Stimulated activated CD4-positive, alpha-beta T cell treated with anti-CD3 and anti-CD28 coated beads, Interleukin-4, amount 100 ng/mL, for 24 hours (primary cell): ENCODE measurements at regions not wholly inside any gene's neighbourhood (a gene's known extent, or its start where the extent isn't known, plus 50 kb on each side); places are given as distances from the start of the nearest gene placed in this dataset.

Experiments
- DNase-seq: peaks from one replicate; pipeline ENCODE4 v3.0.0-alpha.2; 2020

DNA sequence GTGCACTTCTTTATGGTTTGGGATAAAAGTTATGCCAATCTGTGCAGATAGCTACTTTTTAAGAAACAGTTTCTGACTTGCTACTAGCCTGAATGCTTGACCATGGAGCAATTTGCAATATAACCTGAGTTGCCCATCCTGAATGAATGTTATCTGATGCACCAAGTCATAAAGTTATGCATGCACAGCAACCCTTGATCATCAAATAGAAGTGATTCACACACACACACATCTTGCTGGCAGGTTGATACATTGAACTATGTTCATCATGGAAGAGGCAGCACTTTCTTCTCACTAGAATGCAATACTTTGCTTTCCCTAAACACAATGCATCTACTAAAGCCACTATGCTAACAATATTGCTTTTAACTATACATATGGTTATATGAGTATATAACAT lies 311.5 kb downstream of the RFC3 start:
- no peak for DNase-seq

DNA sequence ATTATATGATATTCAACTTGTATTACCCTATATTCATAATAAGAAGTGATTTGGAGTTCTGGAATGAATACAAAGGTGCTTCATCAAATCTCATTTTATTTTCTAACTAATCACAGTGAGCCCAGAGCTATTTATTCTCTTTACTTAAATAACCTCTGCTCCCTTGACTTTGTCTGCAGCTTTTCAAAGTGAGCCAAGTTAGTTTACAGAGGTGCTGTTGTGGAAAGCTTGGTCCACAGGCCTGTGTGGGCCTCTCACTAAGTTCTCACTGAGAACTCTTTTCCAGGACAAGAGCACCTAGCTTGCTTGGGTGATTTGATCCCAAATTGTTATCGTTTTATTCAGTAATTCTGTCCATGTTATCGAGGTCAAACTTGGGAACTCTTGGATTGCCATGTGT lies 319.3 kb downstream of the RFC3 start:
- DNase-seq, result no peak

DNA sequence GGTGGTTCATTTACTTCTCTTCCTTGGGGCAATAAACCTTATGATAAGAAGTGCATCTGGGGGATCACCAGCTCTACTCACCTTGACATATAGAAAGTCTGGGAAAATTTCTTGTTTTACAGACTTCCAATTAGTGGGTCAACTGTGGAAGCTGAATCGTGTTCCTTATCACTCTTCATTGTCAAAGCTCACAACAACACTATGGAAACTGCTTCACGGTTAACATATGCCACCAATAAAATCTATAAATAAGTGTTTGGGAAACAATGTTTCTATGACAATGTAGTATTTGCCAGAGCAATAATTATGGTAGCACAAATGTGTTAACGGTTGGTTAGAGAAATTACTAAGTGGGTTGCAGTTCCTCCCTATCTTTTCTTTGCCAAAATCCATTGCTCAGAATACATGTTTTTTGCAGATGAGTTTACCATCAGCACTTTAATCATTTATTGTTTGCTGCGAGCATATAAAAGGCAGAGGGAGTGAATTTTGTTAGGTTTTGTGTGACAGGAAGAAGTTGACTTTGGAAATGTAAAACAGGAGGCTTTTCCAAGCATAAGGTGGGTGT lies 321.8 kb downstream of the RFC3 start:
- no peak for DNase-seq

DNA sequence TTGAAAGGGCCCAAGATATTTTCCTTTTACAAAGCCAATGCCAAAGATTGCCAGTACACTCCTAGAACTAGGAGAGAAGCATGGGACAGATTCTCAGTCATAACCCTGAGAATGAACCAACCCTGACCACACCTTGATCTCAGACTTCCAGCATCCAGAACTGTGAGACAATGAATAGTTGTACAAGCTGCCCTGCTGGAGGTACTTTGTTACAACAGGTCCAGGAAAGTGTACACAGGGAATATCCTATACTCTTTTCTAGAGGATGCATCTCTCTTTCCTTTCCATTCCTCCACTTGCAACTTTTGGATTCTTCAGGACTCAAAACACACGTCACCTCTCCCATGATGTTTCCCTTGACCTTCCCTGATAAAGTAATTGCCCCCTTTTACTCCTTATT lies 325.7 kb downstream of the RFC3 start:
- no peak for DNase-seq

DNA sequence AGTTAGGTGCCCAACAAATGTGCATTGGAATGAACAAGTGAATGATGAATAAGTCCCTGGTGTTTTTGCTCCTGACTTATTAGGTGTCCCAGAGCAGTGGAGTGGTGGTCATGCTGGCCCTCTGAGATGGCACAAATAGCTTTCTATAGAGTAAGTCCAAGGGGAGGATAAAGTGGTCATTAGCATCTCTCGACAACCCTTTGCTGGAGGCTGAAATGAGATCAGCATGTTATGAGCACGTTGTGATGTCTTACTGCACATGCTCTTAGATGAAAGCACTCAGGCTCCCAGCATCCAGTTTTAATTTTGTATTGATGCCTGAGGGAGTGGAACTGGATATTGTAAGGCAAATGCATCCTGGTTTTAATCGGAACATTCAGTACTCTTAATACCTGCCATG lies 326.2 kb downstream of the RFC3 start:
- no peak for DNase-seq

DNA sequence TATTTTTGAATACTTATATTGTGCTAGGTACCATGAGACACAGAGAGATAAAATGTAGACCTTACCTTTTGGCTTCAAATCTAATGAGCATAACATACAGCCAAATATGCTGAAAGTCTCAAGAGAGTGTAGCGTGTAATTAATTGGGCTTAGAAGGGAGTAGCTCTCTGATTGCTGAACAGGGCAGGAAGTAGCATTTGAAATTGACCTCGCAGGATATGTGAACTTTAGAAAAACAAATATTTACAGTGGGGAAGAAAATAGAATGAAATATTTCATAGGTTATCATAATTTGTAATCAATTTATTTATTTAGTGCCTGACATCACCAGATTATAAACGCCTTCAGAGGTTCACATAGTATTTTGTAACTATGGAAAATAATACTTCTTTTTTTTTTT lies 327.1 kb downstream of the RFC3 start:
- no peak for DNase-seq

DNA sequence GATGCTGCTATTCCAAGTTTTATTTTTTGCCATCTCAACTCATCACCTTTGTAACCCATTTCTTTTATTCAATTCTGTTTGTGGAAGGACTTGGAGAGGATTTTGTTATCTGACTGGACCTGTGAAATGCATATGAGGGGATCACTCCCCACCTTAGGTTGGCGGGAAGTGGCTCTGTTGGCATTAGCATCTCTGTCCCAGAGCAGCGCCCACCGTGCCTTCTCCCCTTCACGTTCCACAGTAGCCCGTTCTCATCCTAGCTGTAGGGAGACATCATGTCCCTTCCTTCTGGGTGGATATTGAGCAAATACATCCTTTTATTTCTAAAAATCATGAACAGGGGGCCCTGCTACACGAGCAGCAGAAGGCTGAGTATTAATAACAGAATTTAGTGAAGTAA lies 330.4 kb downstream of the RFC3 start:
- no peak for DNase-seq

DNA sequence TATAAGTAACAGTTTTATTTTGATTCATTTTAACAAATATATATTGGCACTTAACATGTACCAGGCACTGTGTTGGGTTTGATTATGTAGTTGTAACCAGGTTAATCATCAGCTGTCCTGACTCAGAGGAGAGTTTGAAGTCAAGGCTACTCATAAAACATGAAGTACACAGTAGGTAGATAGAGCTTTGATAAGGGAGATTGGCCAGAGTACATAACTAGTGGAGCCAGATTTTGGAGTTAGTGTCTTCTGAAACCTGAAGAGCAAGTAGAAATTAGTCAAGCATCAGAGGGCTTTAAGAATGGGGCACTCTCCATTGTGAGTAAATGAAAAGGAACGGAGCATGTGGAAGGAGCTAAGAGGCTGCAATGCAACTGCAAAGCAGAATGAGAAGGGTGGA lies 333.9 kb downstream of the RFC3 start:
- no peak for DNase-seq

DNA sequence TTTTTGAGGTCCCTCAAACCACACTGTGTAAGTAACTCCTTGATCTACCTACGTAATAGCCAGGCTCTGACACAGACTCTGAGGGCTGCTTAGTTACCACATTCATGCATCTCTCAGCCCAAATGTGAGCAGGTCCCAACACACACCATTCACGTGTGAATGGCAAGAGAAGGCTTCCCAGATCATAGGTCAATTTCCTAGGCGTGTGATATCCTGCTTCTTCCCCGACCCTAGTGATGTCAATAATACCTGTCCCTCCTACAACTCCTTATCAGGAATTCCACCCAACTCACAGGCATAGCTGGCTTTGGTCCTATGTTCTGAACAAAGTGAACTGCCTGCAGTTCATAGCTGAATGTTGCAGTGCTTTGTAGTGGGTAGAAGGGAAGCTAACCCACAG lies 334.5 kb downstream of the RFC3 start:
- DNase-seq, result no peak

DNA sequence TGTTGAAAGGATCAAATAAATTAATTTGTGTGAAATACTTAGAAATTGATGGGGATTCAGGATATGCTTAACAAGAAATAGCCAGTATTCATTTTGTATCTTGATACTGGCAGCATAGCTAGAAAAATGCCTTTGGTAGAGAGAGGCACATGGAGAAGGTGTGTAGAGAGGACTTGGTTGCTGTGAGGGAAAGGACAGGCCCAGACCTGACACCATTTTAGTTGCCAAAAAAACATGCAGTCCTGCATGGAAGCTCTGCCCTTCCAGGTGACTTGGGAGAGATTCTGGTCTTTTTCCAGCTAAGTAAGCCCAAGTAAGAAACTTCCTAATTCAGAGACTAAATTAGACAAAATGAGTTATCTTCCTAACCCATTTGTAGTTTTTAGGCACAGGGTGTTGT lies 335.0 kb downstream of the RFC3 start:
- DNase-seq, result no peak

DNA sequence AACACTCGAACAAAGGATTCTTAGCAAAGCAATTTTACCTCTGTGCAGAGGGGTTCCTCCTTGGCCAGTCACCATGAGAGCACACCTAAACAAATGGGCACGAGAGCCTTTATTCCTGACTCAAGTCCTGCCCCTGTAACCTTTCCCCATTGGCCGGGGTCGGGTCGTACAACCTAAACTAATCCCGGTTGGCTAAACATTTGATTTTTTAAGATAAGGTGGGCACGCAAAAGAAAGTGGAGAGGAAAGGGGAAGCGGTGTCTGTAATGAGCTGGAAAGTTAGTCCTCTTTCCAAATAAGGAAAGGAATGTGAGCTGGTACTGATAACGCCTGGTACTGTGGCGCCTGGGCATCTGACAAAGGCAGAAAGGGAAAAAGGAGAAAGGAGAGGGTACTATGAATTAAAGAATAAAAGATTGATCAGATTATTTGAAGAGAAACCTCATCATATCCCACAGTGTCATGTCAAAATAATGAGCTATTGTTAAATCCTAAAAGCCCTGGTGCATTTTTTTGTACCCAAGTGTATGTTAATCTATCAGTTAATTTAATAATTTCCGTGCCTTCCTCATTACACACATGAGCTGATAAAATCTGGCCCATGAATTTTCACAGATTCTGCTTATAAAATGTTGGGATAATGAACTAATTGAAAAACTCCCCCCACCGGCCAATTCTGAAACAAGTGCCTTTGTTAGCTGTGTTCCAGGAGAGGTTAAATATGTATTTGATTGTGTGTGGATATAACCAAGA lies 335.7 kb downstream of the RFC3 start:
- no peak for DNase-seq

DNA sequence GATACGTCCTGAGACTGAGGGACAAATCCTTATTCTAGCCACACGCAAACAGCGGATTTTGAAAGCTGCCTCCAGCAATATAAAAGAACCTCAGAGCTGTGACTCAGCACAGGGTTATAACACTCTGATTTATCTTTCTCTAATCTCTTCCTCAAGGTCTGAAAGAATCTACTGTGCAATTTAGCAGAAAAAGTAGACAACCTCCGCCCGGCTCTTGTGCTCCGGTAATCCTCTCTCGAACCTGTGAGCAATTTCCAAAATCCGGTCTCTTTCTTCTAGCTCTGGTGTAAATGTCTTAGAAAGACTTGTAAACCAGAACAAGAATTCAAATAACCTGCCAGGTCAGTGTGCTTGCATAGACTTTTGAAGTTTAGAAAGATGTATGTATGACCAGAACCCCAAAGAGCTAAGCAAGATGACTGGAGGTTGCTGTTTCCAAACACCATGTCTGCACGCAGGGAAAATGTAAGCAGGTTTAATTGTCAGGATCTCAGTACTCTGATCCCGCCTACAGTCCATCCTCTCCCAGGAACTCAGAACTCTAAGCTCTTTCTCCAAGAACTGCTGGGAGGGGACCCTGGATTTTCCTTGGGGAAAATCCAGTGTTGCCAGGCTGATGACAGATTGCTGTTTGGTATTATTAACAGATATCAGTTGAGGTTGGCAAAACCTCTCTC lies 338.1 kb downstream of the RFC3 start:
- DNase-seq, result no peak

DNA sequence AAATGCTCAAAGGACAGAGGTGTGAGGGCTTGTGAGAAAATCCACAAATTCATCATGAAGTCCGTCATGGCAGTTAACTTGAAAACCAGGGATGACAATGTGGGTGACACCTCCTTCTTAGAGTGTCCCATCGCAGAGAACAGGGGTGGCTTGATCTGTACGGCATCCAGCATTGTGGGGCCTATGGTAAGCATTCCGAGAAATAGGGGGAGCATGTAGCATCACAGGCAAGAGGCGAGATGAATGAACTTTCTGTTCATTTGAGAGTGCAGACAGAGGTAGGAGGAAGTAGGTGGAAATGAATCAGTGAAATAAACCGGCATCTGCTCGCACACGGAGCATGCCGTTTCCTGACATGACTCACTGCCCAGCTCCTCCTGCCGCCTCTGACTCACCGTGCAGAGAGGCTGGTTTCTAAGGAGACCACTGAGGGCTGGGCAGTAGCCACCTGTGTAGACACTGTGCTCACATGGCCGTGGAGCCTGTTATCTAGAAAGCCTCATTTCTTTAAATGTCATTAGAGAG lies 339.0 kb downstream of the RFC3 start:
- peak; percentile 9 for DNase-seq

DNA sequence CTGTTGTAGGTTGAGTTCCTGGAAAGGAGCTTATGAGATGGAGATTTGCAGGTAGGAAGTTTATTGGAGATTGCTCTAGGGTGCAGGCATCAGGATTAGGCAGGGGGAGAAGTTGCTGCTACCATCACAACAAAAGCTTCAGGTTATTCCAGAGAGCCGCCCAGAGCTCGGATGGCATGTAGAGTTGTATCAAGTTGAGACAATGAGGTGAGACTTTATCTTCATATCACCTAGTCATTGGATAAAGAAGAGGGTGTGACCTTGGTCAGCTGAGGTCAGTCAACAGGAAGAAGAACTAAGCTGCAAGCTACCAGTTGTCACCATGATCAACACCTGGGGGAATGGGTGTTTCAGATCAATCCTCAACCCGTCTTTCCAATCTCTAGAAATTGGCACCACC lies 342.0 kb downstream of the RFC3 start:
- no peak for DNase-seq

DNA sequence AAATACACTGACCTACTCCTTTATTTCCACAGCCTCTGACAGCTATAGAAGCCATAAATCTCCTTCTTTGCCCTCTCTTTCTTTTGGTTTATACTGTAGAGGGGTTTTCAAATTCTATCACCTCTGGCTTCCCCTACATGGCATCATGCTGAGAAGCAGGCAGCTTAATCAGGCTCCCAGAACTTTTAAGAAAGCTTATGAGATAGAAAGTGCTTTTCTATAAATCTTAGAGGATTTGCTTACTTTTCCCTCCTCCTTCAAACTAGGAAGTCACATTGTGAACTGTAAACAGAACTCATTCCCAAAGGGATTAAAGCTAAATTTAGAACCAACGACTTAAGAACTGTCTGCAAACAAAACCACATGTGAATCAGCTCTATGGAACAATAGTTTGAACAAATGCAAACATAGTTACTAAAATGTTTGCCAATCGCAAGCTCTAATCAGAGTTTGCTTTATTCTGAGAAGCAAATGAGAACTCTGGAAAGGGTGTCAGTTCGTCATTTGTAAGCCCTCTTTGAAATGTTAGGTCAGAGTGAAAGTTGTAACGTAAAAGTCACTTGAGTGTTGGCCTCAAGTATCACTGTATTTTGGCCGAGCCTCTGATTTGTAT lies 344.1 kb downstream of the RFC3 start:
- DNase-seq, result no peak

DNA sequence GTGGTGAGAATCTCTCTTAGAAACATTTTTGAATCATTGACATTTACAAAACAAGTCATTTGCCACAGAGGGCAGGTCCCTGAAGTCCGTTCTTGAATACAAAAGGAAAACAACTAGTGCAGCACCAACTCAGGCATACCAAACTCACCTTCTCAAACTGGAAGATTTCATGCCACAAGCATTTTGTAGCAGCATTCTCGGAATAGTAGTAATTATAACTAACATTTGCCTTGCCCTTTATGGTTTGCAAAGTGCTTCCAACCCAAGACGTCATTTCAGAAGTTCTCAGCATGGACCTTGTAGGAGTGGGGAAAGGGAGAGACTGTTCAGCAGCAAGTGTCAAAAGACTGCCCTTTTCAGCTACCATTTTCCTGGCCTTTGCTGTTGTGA lies 344.6 kb downstream of the RFC3 start:
- no peak for DNase-seq

DNA sequence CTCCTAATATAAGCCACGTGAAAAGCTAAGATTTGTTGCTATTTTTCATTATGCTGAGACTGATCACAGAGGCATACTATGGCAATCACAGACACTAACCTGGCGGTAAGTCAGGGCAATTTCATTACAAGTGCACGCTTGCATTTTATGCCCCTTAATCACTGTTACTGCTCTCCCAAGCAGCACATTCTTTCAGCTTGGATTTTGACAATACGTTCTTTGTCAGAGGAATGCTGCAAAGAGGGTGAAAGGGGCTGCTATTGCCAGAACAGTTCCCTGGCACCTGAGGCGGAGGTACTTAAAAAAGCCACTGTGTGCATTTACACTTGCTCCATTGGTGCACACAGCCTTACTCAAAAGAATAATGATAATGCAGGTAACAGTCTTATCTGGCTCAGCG lies 346.6 kb downstream of the RFC3 start:
- no peak for DNase-seq

DNA sequence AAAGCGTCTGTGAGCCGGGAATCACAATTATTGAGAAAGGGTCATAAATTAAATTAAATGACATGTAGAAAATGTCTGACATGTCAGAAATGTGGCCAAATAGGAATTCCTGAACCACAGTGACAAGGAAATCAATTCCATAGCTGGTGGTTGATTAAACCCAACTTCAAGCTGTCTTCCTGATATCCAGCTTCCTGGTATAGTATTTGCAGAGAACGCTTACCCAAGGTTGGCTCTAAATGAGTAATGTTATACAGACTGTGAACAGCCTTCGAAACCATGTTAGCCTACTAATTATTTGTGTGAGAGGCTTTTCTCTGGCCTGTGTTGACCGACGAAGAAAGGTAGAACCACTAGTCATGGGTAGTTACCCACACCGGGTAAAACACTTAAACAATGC lies 347.2 kb downstream of the RFC3 start:
- DNase-seq, result no peak

DNA sequence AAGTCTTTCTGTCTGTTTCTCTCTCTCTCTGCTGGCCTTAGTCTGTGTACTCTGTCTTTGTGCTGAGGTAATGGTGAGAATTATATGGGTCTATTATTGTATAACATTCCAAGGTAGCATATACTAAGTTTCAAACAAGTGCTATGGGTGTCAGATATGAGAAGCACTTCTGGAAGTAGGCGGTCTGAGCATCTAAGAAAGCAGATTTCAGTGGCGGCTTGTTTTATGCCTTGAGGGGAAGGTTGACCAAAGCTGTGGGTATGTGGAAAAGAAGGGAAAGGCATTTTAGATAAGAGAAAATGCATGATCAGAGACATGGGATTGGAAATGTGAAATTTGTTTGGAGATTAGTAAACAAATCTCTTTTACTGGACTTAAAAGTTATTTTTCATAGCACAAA lies 348.5 kb downstream of the RFC3 start:
- no peak for DNase-seq

DNA sequence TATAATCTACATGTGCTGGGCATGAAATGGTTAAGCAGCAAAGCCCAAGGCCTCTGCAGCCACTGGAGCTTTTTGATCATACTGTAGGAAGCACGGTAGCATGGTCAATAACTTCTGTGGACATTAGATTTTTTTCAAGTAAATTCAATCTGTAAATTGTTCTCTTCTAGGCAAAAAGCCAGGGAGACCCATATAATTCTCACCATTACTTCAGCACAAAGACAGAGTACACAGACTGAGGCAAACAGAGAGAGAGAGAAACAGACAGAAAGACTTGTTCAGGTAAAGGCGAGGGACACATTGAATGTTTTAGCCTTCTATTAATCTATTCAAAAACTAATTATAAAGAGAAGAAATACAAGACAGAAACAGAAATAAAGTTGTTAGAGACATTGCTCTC lies 349.4 kb downstream of the RFC3 start:
- DNase-seq, result no peak

DNA sequence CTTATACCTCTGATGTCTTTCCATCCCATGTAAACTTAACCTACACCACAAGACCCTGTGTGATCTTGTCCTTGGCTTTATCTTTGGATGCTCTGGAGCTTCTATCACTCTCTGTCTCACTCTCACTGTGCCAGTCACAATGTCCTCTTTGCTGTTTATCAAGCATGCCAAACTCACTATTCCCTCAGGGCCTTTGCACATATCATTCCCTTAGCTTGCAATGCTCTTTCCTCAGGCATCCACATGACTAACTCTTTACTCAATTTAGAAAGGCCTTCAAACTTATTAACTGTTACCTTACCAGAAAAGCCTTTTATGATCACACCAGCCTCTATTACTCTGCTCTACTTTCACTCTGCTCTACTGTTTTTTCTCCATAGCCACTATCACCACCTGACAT lies 354.1 kb downstream of the RFC3 start:
- DNase-seq, result no peak

DNA sequence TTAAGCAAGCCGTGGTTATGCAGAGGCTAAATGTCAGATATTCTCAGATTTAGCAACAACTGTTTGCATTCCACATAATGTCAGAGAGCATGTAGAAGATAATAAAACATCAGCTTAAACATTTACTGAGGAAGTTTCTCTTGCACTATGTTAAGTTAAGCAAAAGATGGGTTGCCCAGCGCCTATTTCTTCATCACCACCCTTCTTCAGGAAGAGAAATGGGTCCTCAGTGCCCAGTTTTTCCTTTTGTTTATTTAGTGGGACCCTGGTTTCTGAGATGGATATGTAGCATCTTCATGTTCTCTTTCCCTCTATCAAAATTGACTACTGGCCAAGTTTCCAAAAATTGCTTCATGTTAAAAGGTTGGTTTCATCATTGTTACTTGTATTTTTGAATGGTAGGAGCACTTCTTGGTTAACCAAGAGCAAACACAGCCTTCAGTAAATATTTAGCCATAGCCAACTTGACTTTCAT lies 356.8 kb downstream of the RFC3 start:
- DNase-seq, result no peak

DNA sequence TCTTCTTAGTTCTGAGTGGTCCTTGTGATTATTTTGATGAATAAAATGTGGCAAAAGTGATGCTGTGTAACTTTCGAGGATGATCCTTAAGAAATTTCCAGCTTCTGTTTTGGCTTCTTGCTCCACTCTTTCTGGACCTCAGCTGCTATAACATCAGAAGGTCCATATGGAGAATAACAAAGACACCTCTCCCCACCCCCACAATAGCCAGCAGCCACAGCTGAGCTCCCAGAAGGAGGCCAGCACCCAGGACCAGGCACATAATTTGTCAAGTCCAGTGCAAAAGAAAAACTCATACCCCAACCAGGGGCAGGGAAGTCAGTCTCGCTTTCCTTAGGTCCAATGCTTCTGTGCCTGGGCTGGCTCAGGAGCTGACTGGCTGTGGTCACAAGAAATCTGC lies 357.6 kb downstream of the RFC3 start:
- DNase-seq, result no peak

DNA sequence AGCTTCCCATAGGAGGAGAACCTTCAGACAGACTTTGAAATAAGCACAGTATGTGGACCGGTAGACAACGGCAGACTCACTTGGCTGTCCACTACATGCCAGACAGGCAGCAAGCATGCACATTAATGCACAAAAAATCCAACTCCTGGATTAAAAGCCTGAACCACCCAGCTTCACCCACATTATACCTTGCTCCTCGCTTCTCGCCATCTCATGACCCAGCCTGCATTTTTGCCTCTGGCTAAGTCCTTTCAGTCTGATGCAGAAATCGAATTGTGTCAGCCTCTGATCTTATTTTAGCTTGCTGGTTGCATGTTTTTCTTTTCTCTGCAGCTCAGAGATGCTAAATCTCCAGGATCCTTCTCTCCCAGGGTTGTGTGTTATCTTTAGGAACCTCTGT lies 358.7 kb downstream of the RFC3 start:
- no peak for DNase-seq
